ENCODE measurements at regions not wholly inside any gene's neighbourhood (a gene's known extent, or its start where the extent isn't known, plus 50 kb on each side); places are given as distances from the start of the nearest gene placed in this dataset.

GRCh38 chr20:19090332-19090731 is 122.1 kb upstream of the SLC24A3 start:
- Histone ChIP-seq H4K20me1 (ENCODE audit: control insufficient read depth, extremely low read depth, insufficient read depth, low read length) (no peaks in the 10 kb centered on the region), H3K27me3 (ENCODE audit: control insufficient read depth, insufficient read depth, low read length) (no peaks in the 10 kb centered on the region), H3K4me1 (ENCODE audit: control insufficient read depth, extremely low read depth, insufficient read depth, low read length) (no peaks in the 10 kb centered on the region), H3K36me3 (ENCODE audit: control insufficient read depth, insufficient read depth, low read length) (no peaks in the 10 kb centered on the region), H3K4me2 (ENCODE audit: extremely low read depth, insufficient read depth, low read length) (no peak overlapping the region), H3K27ac (ENCODE audit: insufficient read depth, low read length) (no peak overlapping the region), H3K79me2 (ENCODE audit: control insufficient read depth, insufficient read depth, low read length) (no peaks in the 10 kb centered on the region), H2AFZ (ENCODE audit: low read length) (no peak overlapping the region), H3K4me3 (replicated peaks in 1 of 4; ENCODE audit: control extremely low read depth in 1 of 4, insufficient read depth in 1 of 4, low read depth in 3 of 4, low read length in 4 of 4) (no peak overlapping the region), H3K9ac (ENCODE audit: insufficient read depth, low read length) (no peak overlapping the region), H3K9me3 (ENCODE audit: control insufficient read depth, insufficient read depth, low read depth, low read length) (no peaks in the 10 kb centered on the region)
- TF ChIP-seq CTCF (conservative IDR thresholded peaks at IDR 0.05 in 1 of 2, IDR thresholded peaks at IDR 0.05 in 1 of 2; ENCODE audit: low read depth in 1 of 2, low read length in 2 of 2) (no peak), EZH2 (IDR thresholded peaks at IDR 0.05; ENCODE audit: low read length, missing control alignments) (no peak)
- no peak for DNase-seq (ENCODE audit: low read depth in 2 of 2)

- H3K4me3 ChIP-seq (replicated peaks in 1 of 4; ENCODE audit: control extremely low read depth in 1 of 4, insufficient read depth in 1 of 4, low read depth in 3 of 4, low read length in 4 of 4), result no peak overlapping the region
- H4K20me1 ChIP-seq (ENCODE audit: control insufficient read depth, extremely low read depth, insufficient read depth, low read length), result no peaks in the 10 kb centered on the region
- no peaks in the 10 kb centered on the region for H3K9me3 ChIP-seq (ENCODE audit: control insufficient read depth, insufficient read depth, low read depth, low read length)
- no peaks in the 10 kb centered on the region for H3K36me3 ChIP-seq (ENCODE audit: control insufficient read depth, insufficient read depth, low read length)
- H3K79me2 ChIP-seq (ENCODE audit: control insufficient read depth, insufficient read depth, low read length), result no peaks in the 10 kb centered on the region
- H3K27me3 ChIP-seq (ENCODE audit: control insufficient read depth, insufficient read depth, low read length), result no peaks in the 10 kb centered on the region
- no peak for DNase-seq (ENCODE audit: low read depth in 2 of 2)
- H3K27ac ChIP-seq (ENCODE audit: insufficient read depth, low read length), result no peak overlapping the region
- H2AFZ ChIP-seq (ENCODE audit: low read length), result no peak overlapping the region
- TF ChIP-seq EZH2 (IDR thresholded peaks at IDR 0.05; ENCODE audit: low read length, missing control alignments) (no peak), CTCF (conservative IDR thresholded peaks at IDR 0.05 in 1 of 2, IDR thresholded peaks at IDR 0.05 in 1 of 2; ENCODE audit: low read depth in 1 of 2, low read length in 2 of 2) (no peak)
- no peak overlapping the region for H3K9ac ChIP-seq (ENCODE audit: insufficient read depth, low read length)
- no peaks in the 10 kb centered on the region for H3K4me1 ChIP-seq (ENCODE audit: control insufficient read depth, extremely low read depth, insufficient read depth, low read length)
- no peak overlapping the region for H3K4me2 ChIP-seq (ENCODE audit: extremely low read depth, insufficient read depth, low read length)
Measured at GRCh38 chr20:19094959-19095541, 117.4 kb upstream of the SLC24A3 start.

GRCh38 chr20:19095762-19096161 is 116.7 kb upstream of the SLC24A3 start:
- no peak overlapping the region for H3K9ac ChIP-seq (ENCODE audit: insufficient read depth, low read length)
- no peak overlapping the region for H3K27ac ChIP-seq (ENCODE audit: insufficient read depth, low read length)
- no peak overlapping the region for H2AFZ ChIP-seq (ENCODE audit: low read length)
- no peak for TF ChIP-seq CTCF (conservative IDR thresholded peaks at IDR 0.05 in 1 of 2, IDR thresholded peaks at IDR 0.05 in 1 of 2; ENCODE audit: low read depth in 1 of 2, low read length in 2 of 2)
- no peak for TF ChIP-seq EZH2 (IDR thresholded peaks at IDR 0.05; ENCODE audit: low read length, missing control alignments)
- H3K27me3 ChIP-seq (ENCODE audit: control insufficient read depth, insufficient read depth, low read length), result no peaks in the 10 kb centered on the region
- DNase-seq (ENCODE audit: low read depth in 2 of 2), result no peak
- no peaks in the 10 kb centered on the region for H3K36me3 ChIP-seq (ENCODE audit: control insufficient read depth, insufficient read depth, low read length)
- H3K79me2 ChIP-seq (ENCODE audit: control insufficient read depth, insufficient read depth, low read length), result no peaks in the 10 kb centered on the region
- no peaks in the 10 kb centered on the region for H3K9me3 ChIP-seq (ENCODE audit: control insufficient read depth, insufficient read depth, low read depth, low read length)
- H3K4me1 ChIP-seq (ENCODE audit: control insufficient read depth, extremely low read depth, insufficient read depth, low read length), result no peaks in the 10 kb centered on the region
- H4K20me1 ChIP-seq (ENCODE audit: control insufficient read depth, extremely low read depth, insufficient read depth, low read length), result no peaks in the 10 kb centered on the region
- no peak overlapping the region for H3K4me3 ChIP-seq (replicated peaks in 1 of 4; ENCODE audit: control extremely low read depth in 1 of 4, insufficient read depth in 1 of 4, low read depth in 3 of 4, low read length in 4 of 4)
- no peak overlapping the region for H3K4me2 ChIP-seq (ENCODE audit: extremely low read depth, insufficient read depth, low read length)
